OCI-LY3 (cell line): ENCODE measurements at regions not wholly inside any gene's neighbourhood (a gene's known extent, or its start where the extent isn't known, plus 50 kb on each side); places are given as distances from the start of the nearest gene placed in this dataset.

Experiments
- H2AFZ ChIP-seq: fragments of 200-600, 300-600 bp; shearing (Covaris generic); 2 replicates; pipeline ENCODE4 v1.6.0; 2014; ENCODE audit warnings: antibody characterized with exemption, low read depth, low read length
- H3K27ac ChIP-seq: fragments of 200-600, 300-600 bp; sonication (generic); 2 replicates; pipeline ENCODE4 v1.5.1; 2014; ENCODE audit warnings: mild to moderate bottlenecking, low read length, moderate library complexity, mixed read lengths
- H3K27me3 ChIP-seq: fragments of 200-600, 300-600 bp; sonication (generic); 2 replicates; pipeline ENCODE4 v1.6.1; 2014; ENCODE audit warnings: low read depth, low read length, mixed read lengths
- H3K36me3 ChIP-seq: fragments of 200-600, 300-600 bp; sonication (generic); replicated peaks from 2 replicates; pipeline ENCODE3; 2014; ENCODE audit warnings: low read depth, low read length, mixed read lengths
- H3K4me1 ChIP-seq: fragments of 300-600, 200-600 bp; sonication (generic); 2 replicates; pipeline ENCODE4 v1.6.1; 2014; ENCODE audit warnings: low read length, mixed read lengths
- H3K4me2 ChIP-seq: fragments of 200-600, 300-600 bp; sonication (generic); 2 replicates; pipeline ENCODE4 v1.6.1; 2014; ENCODE audit warnings: low read length, mixed read lengths
- H3K4me3 ChIP-seq: fragments of 300-600, 200-600 bp; sonication (generic); 2 replicates; pipeline ENCODE4 v1.5.1; 2014; ENCODE audit warnings: antibody characterized with exemption, mild to moderate bottlenecking, low read length, moderate library complexity
- H3K79me2 ChIP-seq: fragments of 300-600, 200-600 bp; shearing (Covaris generic); 2 replicates; pipeline ENCODE4 v1.6.1; 2014; ENCODE audit warnings: mild to moderate bottlenecking, low read length, mixed read lengths
- H3K9ac ChIP-seq: fragments of 300-600, 200-600 bp; shearing (Covaris generic); 2 replicates; pipeline ENCODE4 v1.6.0; 2014; ENCODE audit warnings: mild to moderate bottlenecking, low read length, moderate library complexity
- H3K9me3 ChIP-seq: fragments of 200-600, 300-600 bp; shearing (Covaris generic); 2 replicates; pipeline ENCODE4 v1.6.1; 2014; ENCODE audit warnings: low read length, mixed read lengths; ENCODE audit not compliant: insufficient read depth
- H4K20me1 ChIP-seq: fragments of 200-600, 300-600 bp; sonication (generic); 2 replicates; pipeline ENCODE4 v1.6.1; 2016; ENCODE audit warnings: low read length, mixed read lengths; ENCODE audit not compliant: insufficient read depth
- CTCF ChIP-seq: fragments of 200-600, 300-600 bp; sonication (generic); IDR thresholded peaks from 2 replicates; pipeline ENCODE4 v1.5.1; 2014; ENCODE audit warnings: antibody characterized with exemption, low read length, low read depth
- EZH2phosphoT487 ChIP-seq: fragments of 200-600 bp; shearing (Covaris generic); IDR thresholded peaks from 2 replicates; pipeline ENCODE4 v1.6.1; 2018; ENCODE audit warnings: antibody characterized with exemption, mixed run types, low read depth

GRCh38 chr3:109918740-109919139 is 581.4 kb upstream of the DPPA4 start:
- Histone ChIP-seq H3K27me3 (no peaks in the 10 kb centered on the region), H3K27ac (no peak overlapping the region), H3K79me2 (no peaks in the 10 kb centered on the region), H3K9ac (no peak overlapping the region), H4K20me1 (no peaks in the 10 kb centered on the region), H3K4me3 (no peak overlapping the region), H3K4me1 (peaks cover 9% of the 10 kb centered on the region), H3K36me3 (no peaks in the 10 kb centered on the region), H3K4me2 (peak overlapping the region; percentile 22; the same call in 1 of the 2 replicates), H2AFZ (peak overlapping the region; percentile 53; the same call in 1 of the 2 replicates), H3K9me3 (no peaks in the 10 kb centered on the region)
- TF ChIP-seq CTCF = no peak
- no peak for TF ChIP-seq EZH2phosphoT487

GRCh38 chr3:109920749-109921148 is 583.4 kb upstream of the DPPA4 start:
- no peak overlapping the region for H2AFZ ChIP-seq
- H3K4me1 ChIP-seq = peaks cover 9% of the 10 kb centered on the region
- H3K27ac ChIP-seq = no peak overlapping the region
- no peak for TF ChIP-seq CTCF
- TF ChIP-seq EZH2phosphoT487 = no peak
- no peaks in the 10 kb centered on the region for H4K20me1 ChIP-seq
- no peak overlapping the region for H3K9ac ChIP-seq
- no peaks in the 10 kb centered on the region for H3K79me2 ChIP-seq
- H3K27me3 ChIP-seq = no peaks in the 10 kb centered on the region
- no peaks in the 10 kb centered on the region for H3K9me3 ChIP-seq
- no peak overlapping the region for H3K4me3 ChIP-seq
- H3K36me3 ChIP-seq = no peaks in the 10 kb centered on the region
- no peak overlapping the region for H3K4me2 ChIP-seq

GRCh38 chr3:109921509-109921908 is 584.2 kb upstream of the DPPA4 start:
- Histone ChIP-seq H3K4me1 (peaks cover 10% of the 10 kb centered on the region), H3K36me3 (no peaks in the 10 kb centered on the region), H3K9me3 (no peaks in the 10 kb centered on the region), H3K9ac (no peak overlapping the region), H3K4me3 (no peak overlapping the region), H3K4me2 (no peak overlapping the region), H3K79me2 (no peaks in the 10 kb centered on the region), H4K20me1 (no peaks in the 10 kb centered on the region), H3K27me3 (no peaks in the 10 kb centered on the region), H2AFZ (no peak overlapping the region), H3K27ac (no peak overlapping the region)
- TF ChIP-seq CTCF (no peak), EZH2phosphoT487 (no peak)

GRCh38 chr3:109922856-109923255 is 585.5 kb upstream of the DPPA4 start:
- Histone ChIP-seq H3K9ac (no peak overlapping the region), H2AFZ (no peak overlapping the region), H3K79me2 (no peaks in the 10 kb centered on the region), H3K27ac (no peak overlapping the region), H3K36me3 (no peaks in the 10 kb centered on the region), H3K9me3 (no peaks in the 10 kb centered on the region), H3K4me3 (no peak overlapping the region), H3K27me3 (no peaks in the 10 kb centered on the region), H3K4me1 (peaks cover 20% of the 10 kb centered on the region), H4K20me1 (no peaks in the 10 kb centered on the region), H3K4me2 (no peak overlapping the region)
- no peak for TF ChIP-seq EZH2phosphoT487
- no peak for TF ChIP-seq CTCF
